ENCODE measurements at regions not wholly inside any gene's neighbourhood (a gene's known extent, or its start where the extent isn't known, plus 50 kb on each side); places are given as distances from the start of the nearest gene placed in this dataset.
A peak's percentile ranks its signal among the peaks of the same experiment; 100 is the strongest.

DNA sequence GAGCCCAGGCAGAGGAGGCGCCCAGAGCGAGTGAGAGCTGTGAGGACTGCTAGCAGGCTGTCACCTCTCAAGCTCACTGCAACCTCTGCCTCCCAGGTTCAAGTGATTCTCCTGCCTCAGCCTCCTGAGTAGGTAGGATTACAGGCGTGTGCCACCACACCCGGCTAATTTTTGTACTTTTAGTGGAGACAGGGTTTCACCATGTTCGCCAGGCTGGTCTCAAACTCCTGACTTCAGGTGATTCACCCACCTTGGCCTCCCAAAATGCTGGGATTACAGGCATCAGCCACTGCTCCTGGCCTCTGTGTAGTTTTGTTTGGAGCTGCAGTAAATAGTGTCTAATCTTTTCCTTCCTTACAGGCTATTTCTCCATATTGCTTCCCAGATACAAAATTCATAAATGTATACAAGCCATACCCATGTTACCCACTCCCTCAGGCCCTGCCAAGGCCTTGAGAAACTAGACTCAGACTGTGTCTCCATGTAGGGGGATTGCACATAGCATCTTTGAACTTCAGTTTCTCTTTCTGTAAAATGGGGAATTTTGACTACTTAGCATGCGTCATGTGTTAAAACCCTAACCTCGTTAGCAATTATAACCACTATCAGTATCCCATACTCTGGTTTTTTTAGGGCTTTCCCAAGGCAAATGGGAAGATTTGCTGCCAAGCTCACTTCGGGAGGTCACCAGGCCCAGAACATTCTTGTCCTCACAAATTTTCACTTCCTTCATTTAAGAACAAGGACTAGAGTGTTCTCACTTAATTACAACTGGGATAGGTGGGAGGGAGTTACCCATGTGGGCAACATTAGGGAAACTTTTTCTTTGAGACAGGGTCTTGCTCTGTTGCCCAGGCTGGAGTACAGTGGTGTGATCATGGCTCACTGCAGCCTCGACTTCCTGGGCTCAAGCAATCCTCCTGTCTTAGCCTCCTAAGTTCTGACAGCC, 67.3 kb upstream of the DDR1 start (continued):
- 0 out of 2 replicates have a peak, but pooled peaks have one; percentile 23 for TF ChIP-seq PAX5 (IDR thresholded peaks at IDR 0.05; ENCODE audit: borderline replicate concordance, low read depth, low read length)
- no peak for TF ChIP-seq RB1 (IDR thresholded peaks at IDR 0.05; ENCODE audit: borderline replicate concordance)
- TF ChIP-seq CREM (IDR thresholded peaks at IDR 0.05; ENCODE audit: low read depth): peak; percentile 67
- peak; percentile 81 for TF ChIP-seq RUNX3 (IDR thresholded peaks at IDR 0.05; ENCODE audit: low read length)
- TF ChIP-seq, protein P1, sequence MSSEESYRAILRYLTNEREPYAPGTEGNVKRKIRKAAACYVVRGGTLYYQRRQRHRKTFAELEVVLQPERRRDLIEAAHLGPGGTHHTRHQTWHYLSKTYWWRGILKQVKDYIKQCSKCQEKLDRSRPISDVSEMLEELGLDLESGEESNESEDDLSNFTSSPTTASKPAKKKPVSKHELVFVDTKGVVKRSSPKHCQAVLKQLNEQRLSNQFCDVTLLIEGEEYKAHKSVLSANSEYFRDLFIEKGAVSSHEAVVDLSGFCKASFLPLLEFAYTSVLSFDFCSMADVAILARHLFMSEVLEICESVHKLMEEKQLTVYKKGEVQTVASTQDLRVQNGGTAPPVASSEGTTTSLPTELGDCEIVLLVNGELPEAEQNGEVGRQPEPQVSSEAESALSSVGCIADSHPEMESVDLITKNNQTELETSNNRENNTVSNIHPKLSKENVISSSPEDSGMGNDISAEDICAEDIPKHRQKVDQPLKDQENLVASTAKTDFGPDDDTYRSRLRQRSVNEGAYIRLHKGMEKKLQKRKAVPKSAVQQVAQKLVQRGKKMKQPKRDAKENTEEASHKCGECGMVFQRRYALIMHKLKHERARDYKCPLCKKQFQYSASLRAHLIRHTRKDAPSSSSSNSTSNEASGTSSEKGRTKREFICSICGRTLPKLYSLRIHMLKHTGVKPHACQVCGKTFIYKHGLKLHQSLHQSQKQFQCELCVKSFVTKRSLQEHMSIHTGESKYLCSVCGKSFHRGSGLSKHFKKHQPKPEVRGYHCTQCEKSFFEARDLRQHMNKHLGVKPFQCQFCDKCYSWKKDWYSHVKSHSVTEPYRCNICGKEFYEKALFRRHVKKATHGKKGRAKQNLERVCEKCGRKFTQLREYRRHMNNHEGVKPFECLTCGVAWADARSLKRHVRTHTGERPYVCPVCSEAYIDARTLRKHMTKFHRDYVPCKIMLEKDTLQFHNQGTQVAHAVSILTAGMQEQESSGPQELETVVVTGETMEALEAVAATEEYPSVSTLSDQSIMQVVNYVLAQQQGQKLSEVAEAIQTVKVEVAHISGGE (CRISPR knock-in tag; IDR thresholded peaks at IDR 0.05): no peak
- TF ChIP-seq JUND (IDR thresholded peaks at IDR 0.05; ENCODE audit: low read depth, low read length): no peak
- peak; percentile 97 for TF ChIP-seq MTA2 (IDR thresholded peaks at IDR 0.05; ENCODE audit: low read depth)
- TF ChIP-seq CBFB (IDR thresholded peaks at IDR 0.05; ENCODE audit: low read depth): 0 out of 2 replicates have a peak, but pooled peaks have one; percentile 44
- peak; percentile 99 for TF ChIP-seq IKZF1 (conservative IDR thresholded peaks at IDR 0.05)
- TF ChIP-seq MTA3 (IDR thresholded peaks at IDR 0.05; ENCODE audit: borderline replicate concordance, low read length): no peak; the same call in 1 of the 2 replicates
- no peak for TF ChIP-seq MYC (IDR thresholded peaks at IDR 0.05; ENCODE audit: insufficient read depth, insufficient read length, insufficient replicate concordance, low read length, severe bottlenecking)
- no peak for TF ChIP-seq POU2F2 (IDR thresholded peaks at IDR 0.05; ENCODE audit: borderline replicate concordance, low read depth, low read length)
- peak; percentile 45 for TF ChIP-seq KLF5 (IDR thresholded peaks at IDR 0.05; ENCODE audit: partially characterized antibody)
- TF ChIP-seq ZNF217 (IDR thresholded peaks at IDR 0.05): peak; percentile 98
- TF ChIP-seq HDGF (IDR thresholded peaks at IDR 0.05): no peak
- no peak; the same call in 1 of the 2 replicates for TF ChIP-seq TCF7 (IDR thresholded peaks at IDR 0.05; ENCODE audit: borderline replicate concordance)
- peak; percentile 99 for TF ChIP-seq SMARCA5 (IDR thresholded peaks at IDR 0.05)
- TF ChIP-seq ZNF622 (IDR thresholded peaks at IDR 0.05): no peak
- TF ChIP-seq NFIC (IDR thresholded peaks at IDR 0.05; ENCODE audit: low read depth, low read length): peak; percentile 81; the same call in 1 of the 2 replicates
- peak; percentile 34; the same call in 1 of the 2 replicates for TF ChIP-seq CREB1 (IDR thresholded peaks at IDR 0.05; ENCODE audit: low read depth)
- TF ChIP-seq, protein P2, sequence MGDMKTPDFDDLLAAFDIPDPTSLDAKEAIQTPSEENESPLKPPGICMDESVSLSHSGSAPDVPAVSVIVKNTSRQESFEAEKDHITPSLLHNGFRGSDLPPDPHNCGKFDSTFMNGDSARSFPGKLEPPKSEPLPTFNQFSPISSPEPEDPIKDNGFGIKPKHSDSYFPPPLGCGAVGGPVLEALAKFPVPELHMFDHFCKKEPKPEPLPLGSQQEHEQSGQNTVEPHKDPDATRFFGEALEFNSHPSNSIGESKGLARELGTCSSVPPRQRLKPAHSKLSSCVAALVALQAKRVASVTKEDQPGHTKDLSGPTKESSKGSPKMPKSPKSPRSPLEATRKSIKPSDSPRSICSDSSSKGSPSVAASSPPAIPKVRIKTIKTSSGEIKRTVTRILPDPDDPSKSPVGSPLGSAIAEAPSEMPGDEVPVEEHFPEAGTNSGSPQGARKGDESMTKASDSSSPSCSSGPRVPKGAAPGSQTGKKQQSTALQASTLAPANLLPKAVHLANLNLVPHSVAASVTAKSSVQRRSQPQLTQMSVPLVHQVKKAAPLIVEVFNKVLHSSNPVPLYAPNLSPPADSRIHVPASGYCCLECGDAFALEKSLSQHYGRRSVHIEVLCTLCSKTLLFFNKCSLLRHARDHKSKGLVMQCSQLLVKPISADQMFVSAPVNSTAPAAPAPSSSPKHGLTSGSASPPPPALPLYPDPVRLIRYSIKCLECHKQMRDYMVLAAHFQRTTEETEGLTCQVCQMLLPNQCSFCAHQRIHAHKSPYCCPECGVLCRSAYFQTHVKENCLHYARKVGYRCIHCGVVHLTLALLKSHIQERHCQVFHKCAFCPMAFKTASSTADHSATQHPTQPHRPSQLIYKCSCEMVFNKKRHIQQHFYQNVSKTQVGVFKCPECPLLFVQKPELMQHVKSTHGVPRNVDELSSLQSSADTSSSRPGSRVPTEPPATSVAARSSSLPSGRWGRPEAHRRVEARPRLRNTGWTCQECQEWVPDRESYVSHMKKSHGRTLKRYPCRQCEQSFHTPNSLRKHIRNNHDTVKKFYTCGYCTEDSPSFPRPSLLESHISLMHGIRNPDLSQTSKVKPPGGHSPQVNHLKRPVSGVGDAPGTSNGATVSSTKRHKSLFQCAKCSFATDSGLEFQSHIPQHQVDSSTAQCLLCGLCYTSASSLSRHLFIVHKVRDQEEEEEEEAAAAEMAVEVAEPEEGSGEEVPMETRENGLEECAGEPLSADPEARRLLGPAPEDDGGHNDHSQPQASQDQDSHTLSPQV (IDR thresholded peaks at IDR 0.05): peak; percentile 34; the same call in 1 of the 2 replicates
- TF ChIP-seq NFYA (IDR thresholded peaks at IDR 0.05; ENCODE audit: borderline replicate concordance, low read depth, low read length): no peak
- no peak for TF ChIP-seq SIX5 (IDR thresholded peaks at IDR 0.05; ENCODE audit: low read depth, low read length, severe bottlenecking)

All from GM12878 (cell line).